ENCODE measurements at regions not wholly inside any gene's neighbourhood (a gene's known extent, or its start where the extent isn't known, plus 50 kb on each side); places are given as distances from the start of the nearest gene placed in this dataset.

DNA sequence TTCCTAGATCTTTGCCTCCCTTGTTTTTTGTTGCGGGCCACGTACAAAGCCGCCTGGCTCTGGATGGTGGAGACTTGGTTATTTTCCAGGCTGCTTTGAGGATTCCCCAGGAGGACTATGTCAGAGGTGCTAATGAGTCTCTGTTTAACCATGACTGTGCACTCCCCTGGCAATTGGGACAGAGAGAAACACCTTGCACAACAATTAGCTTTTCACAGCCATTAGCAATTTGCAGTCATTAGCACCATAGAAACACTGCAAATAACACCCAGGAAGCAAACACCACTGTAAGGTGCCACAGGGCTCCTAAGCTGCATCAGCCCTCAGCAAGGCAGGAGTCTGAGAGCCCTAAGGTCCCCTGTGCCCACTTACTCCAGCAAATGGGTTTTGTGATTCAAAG, 201.0 kb upstream of the VLDLR start:
- intact Hi-C loops (cut with micrococcal nuclease) = no loop called here
- Histone ChIP-seq H3K9me3 (ENCODE audit: control insufficient read depth, insufficient read depth, low read length) (no peaks in the 10 kb centered on the region), H2AK5ac (ENCODE audit: low read depth, low read length) (no peak overlapping the region), H3K14ac (replicated peaks; ENCODE audit: low read depth, low read length) (no peak overlapping the region), H3K4me2 (ENCODE audit: low read depth, low read length) (no peak overlapping the region), H3K9me1 (ENCODE audit: insufficient read depth, low read length) (no peaks in the 10 kb centered on the region), H2BK120ac (ENCODE audit: low read depth, low read length) (no peak overlapping the region), H2AK9ac (replicated peaks; ENCODE audit: low read depth, low read length, poor library complexity) (no peak overlapping the region), H2BK20ac (ENCODE audit: low read depth, low read length) (no peak overlapping the region), H4K91ac (ENCODE audit: insufficient read depth, low read depth, low read length) (no peak overlapping the region), H3K18ac (ENCODE audit: low read depth, low read length) (no peak overlapping the region), H2BK15ac (ENCODE audit: low read depth, low read length) (no peak overlapping the region), H3K56ac (ENCODE audit: extremely low read depth, insufficient read depth, low read length) (no peak overlapping the region), H4K5ac (ENCODE audit: low read depth, low read length) (no peak overlapping the region), H3K27me3 (ENCODE audit: control insufficient read depth, insufficient read depth, low read length) (no peaks in the 10 kb centered on the region; the same call in 1 of the 2 replicates), H3K79me1 (ENCODE audit: low read depth in 1 of 2, low read length in 2 of 2) (no peaks in the 10 kb centered on the region), H3K4ac (ENCODE audit: low read depth, low read length) (no peak overlapping the region), H4K20me1 (ENCODE audit: insufficient read depth, low read length) (no peaks in the 10 kb centered on the region), H2BK5ac (ENCODE audit: low read depth, low read length, poor library complexity, severe bottlenecking) (no peak overlapping the region), H3K36me3 (ENCODE audit: control insufficient read depth, insufficient read depth, low read length) (no peaks in the 10 kb centered on the region), H3K4me3 (ENCODE audit: insufficient read depth, low read depth, low read length) (no peak overlapping the region), H3K27ac (ENCODE audit: insufficient read depth, low read length) (no peak overlapping the region), H2AFZ (replicated peaks; ENCODE audit: low read length, poor library complexity) (no peak overlapping the region), H3K9ac (ENCODE audit: low read depth, low read length) (no peak overlapping the region), H3K4me1 (ENCODE audit: control insufficient read depth, insufficient read depth, low read length) (0 out of 2 replicates have a peak, but pooled peaks cover 2% of the 10 kb centered on the region), H3K23ac (ENCODE audit: low read depth, low read length) (no peak overlapping the region), H4K8ac (ENCODE audit: low read depth in 2 of 2, low read length in 2 of 2) (no peak overlapping the region)
- WGBS, 2 experiments (ENCODE audit: extremely low coverage in 2 of 2, insufficient read length in 1 of 2) = no CpG with 5 or more reads among the region's 3 CpGs
- no peak for TF ChIP-seq BHLHE40 (IDR thresholded peaks at IDR 0.05; ENCODE audit: low read depth, low read length)
- TF ChIP-seq CEBPB (IDR thresholded peaks at IDR 0.05; ENCODE audit: low read depth, low read length) = no peak
- no peak for TF ChIP-seq RAD21 (IDR thresholded peaks at IDR 0.05; ENCODE audit: low read length)
- TF ChIP-seq RCOR1 (IDR thresholded peaks at IDR 0.05; ENCODE audit: insufficient replicate concordance, low read length) = no peak
- no peak for TF ChIP-seq MAZ (IDR thresholded peaks at IDR 0.05; ENCODE audit: borderline replicate concordance, low read depth, low read length)
- no peak for TF ChIP-seq CHD1 (IDR thresholded peaks at IDR 0.05; ENCODE audit: low read depth, low read length)
- no peak for TF ChIP-seq MAFK (IDR thresholded peaks at IDR 0.05; ENCODE audit: low read depth, low read length)
- in situ Hi-C loops (cut with MboI; ENCODE audit: low sequenced_read_pairs) = no loop called here
- ATAC-seq (ENCODE audit: low read depth) (no peak), DNase-seq (no peak)
- ChIA-PET POLR2A (ENCODE audit: unreplicated experiment) (no interaction called here), CTCF (no interaction called here)
- BruUV-seq (replicated peaks) = no TSS peak
- dilution Hi-C loops (cut with HindIII; ENCODE audit: low sequenced_read_pairs, unreplicated experiment) = no loop called here

Measured in IMR-90 (cell line).